Suprapubic skin (tissue), 3 donors: ENCODE measurements at regions not wholly inside any gene's neighbourhood (a gene's known extent, or its start where the extent isn't known, plus 50 kb on each side); places are given as distances from the start of the nearest gene placed in this dataset.

Experiments used
- EP300 ChIP-seq: sonication (generic); formaldehyde crosslinking; IDR thresholded peaks from one replicate; pipeline ENCODE4 v1.6.1; 2017; ENCODE audit warnings: antibody characterized with exemption
- POLR2A ChIP-seq, 2 donors: fragments of 450-650 bp; IDR thresholded peaks; one replicate each; pipeline ENCODE4 v1.6.1; 2017; ENCODE audit warnings: antibody characterized with exemption in 2 of 2, mild to moderate bottlenecking in 2 of 2, moderate library complexity in 2 of 2
- TF ChIP-seq, protein P1 (sequence below), 2 donors: fragments of 200-600 bp in 1 of 2; fragments of 450-650 bp in 1 of 2; sonication (generic) in 1 of 2; IDR thresholded peaks; one replicate each; pipeline ENCODE4 v1.5.1; 2016 to 2019; ENCODE audit warnings: antibody characterized with exemption in 2 of 2, mild to moderate bottlenecking in 1 of 2, moderate library complexity in 1 of 2

- no peak for TF ChIP-seq EP300
- TF ChIP-seq POLR2A (IDR thresholded peaks at IDR 0.05) = no peak
- TF ChIP-seq, protein P1, sequence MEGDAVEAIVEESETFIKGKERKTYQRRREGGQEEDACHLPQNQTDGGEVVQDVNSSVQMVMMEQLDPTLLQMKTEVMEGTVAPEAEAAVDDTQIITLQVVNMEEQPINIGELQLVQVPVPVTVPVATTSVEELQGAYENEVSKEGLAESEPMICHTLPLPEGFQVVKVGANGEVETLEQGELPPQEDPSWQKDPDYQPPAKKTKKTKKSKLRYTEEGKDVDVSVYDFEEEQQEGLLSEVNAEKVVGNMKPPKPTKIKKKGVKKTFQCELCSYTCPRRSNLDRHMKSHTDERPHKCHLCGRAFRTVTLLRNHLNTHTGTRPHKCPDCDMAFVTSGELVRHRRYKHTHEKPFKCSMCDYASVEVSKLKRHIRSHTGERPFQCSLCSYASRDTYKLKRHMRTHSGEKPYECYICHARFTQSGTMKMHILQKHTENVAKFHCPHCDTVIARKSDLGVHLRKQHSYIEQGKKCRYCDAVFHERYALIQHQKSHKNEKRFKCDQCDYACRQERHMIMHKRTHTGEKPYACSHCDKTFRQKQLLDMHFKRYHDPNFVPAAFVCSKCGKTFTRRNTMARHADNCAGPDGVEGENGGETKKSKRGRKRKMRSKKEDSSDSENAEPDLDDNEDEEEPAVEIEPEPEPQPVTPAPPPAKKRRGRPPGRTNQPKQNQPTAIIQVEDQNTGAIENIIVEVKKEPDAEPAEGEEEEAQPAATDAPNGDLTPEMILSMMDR (IDR thresholded peaks at IDR 0.05) = no peak
Measured at GRCh38 chr1:219518907-219519248, 94.0 kb downstream of the ZC3H11B start.
